Central memory CD8-positive, alpha-beta T cell (primary cell): ENCODE measurements at regions not wholly inside any gene's neighbourhood (a gene's known extent, or its start where the extent isn't known, plus 50 kb on each side); places are given as distances from the start of the nearest gene placed in this dataset.

Source experiments
- ATAC-seq: fragments of 150-1000 bp; cut with Tn5 transposase; replicated peaks from 2 replicates; pipeline ENCODE4 v1.10.0; 2022; ENCODE audit warnings: mild to moderate bottlenecking, moderate FRiP score, moderate number of reproducible peaks; ENCODE audit not compliant: poor library complexity, severe bottlenecking; ENCODE audit errors: extremely low read depth
- DNase-seq, 2 donors: peaks; one replicate each; pipeline ENCODE4 v3.0.0; 2021; ENCODE audit warnings: low spot score in 2 of 2
- H3K27ac Mint-ChIP-seq: one replicate; pipeline ENCODE4 v1.8.0; 2022; ENCODE audit warnings: low read depth, mild to moderate bottlenecking, moderate library complexity, mixed read lengths
- H3K27me3 Mint-ChIP-seq: one replicate; pipeline ENCODE4 v1.8.0; 2022; ENCODE audit warnings: mixed read lengths
- H3K36me3 Mint-ChIP-seq: one replicate; pipeline ENCODE4 v1.8.0; 2022; ENCODE audit warnings: mild to moderate bottlenecking, moderate library complexity, mixed read lengths; ENCODE audit not compliant: insufficient read depth
- H3K4me1 Mint-ChIP-seq: one replicate; pipeline ENCODE4 v1.8.0; 2022; ENCODE audit warnings: mixed read lengths
- H3K4me3 Mint-ChIP-seq: one replicate; pipeline ENCODE4 v1.8.0; 2022; ENCODE audit warnings: mild to moderate bottlenecking, moderate library complexity, mixed read lengths
- H3K9me3 Mint-ChIP-seq: one replicate; pipeline ENCODE4 v1.8.0; 2022; ENCODE audit warnings: mixed read lengths

GRCh38 chr2:10249798-10250197 is 52.9 kb upstream of the HPCAL1 start:
- DNase-seq (no peak), ATAC-seq (no peak)
- Mint-ChIP-seq H3K36me3 (no peaks in the 10 kb centered on the region), H3K4me3 (no peak overlapping the region), H3K4me1 (no peaks in the 10 kb centered on the region), H3K27ac (no peak overlapping the region), H3K9me3 (peaks cover 8% of the 10 kb centered on the region), H3K27me3 (no peaks in the 10 kb centered on the region)

GRCh38 chr2:10252224-10252623 is 50.5 kb upstream of the HPCAL1 start:
- no peaks in the 10 kb centered on the region for H3K27me3 Mint-ChIP-seq
- H3K36me3 Mint-ChIP-seq = no peaks in the 10 kb centered on the region
- ATAC-seq (no peak), DNase-seq (no peak)
- no peak overlapping the region for H3K27ac Mint-ChIP-seq
- no peak overlapping the region for H3K4me3 Mint-ChIP-seq
- peaks cover 5% of the 10 kb centered on the region for H3K4me1 Mint-ChIP-seq
- H3K9me3 Mint-ChIP-seq = peaks cover 8% of the 10 kb centered on the region

GRCh38 chr2:10252661-10253060 is 50.0 kb upstream of the HPCAL1 start:
- Mint-ChIP-seq H3K4me3 (no peak overlapping the region), H3K27me3 (peaks cover 2% of the 10 kb centered on the region), H3K9me3 (peaks cover 8% of the 10 kb centered on the region), H3K4me1 (peaks cover 5% of the 10 kb centered on the region), H3K27ac (no peak overlapping the region), H3K36me3 (no peaks in the 10 kb centered on the region)
- ATAC-seq (no peak), DNase-seq (no peak)
